DOHH2 (cell line): ENCODE measurements at regions not wholly inside any gene's neighbourhood (a gene's known extent, or its start where the extent isn't known, plus 50 kb on each side); places are given as distances from the start of the nearest gene placed in this dataset.
"Not testable (repeated sequence)": the region's sequence is repeated elsewhere in the genome, so short reads cannot be mapped to it uniquely, and the experiment has no call there.

ENCODE experiments used
- H3F3A ChIP-seq: fragments of 200-600 bp; sonication (generic), shearing (Covaris generic); 2 replicates; pipeline ENCODE4 v1.6.0; 2016; ENCODE audit warnings: antibody characterized with exemption, mild to moderate bottlenecking; ENCODE audit not compliant: control insufficient read depth, insufficient read depth
- H3K27ac ChIP-seq: fragments of 200-600 bp; sonication (generic); 2 replicates; pipeline ENCODE4 v1.5.1; 2014; ENCODE audit warnings: low read depth, mild to moderate bottlenecking, low read length, moderate library complexity
- H3K27me3 ChIP-seq: fragments of 200-600 bp; sonication (generic); 2 replicates; pipeline ENCODE4 v1.6.1; 2014; ENCODE audit warnings: mild to moderate bottlenecking, low read length, mixed read lengths; ENCODE audit not compliant: control insufficient read depth
- H3K36me3 ChIP-seq: fragments of 200-600 bp; sonication (generic); 2 replicates; pipeline ENCODE4 v1.6.1; 2014; ENCODE audit warnings: mild to moderate bottlenecking, low read length, moderate library complexity, mixed read lengths; ENCODE audit not compliant: control insufficient read depth
- H3K4me1 ChIP-seq: fragments of 200-600 bp; sonication (generic); 2 replicates; pipeline ENCODE4 v1.6.1; 2014; ENCODE audit warnings: mild to moderate bottlenecking, low read length, mixed read lengths; ENCODE audit not compliant: control insufficient read depth
- H3K4me2 ChIP-seq: fragments of 200-600 bp; sonication (generic); 2 replicates; pipeline ENCODE4 v1.6.0; 2014; ENCODE audit warnings: mild to moderate bottlenecking, low read length, moderate library complexity
- H3K4me3 ChIP-seq: fragments of 200-600 bp; sonication (generic); 2 replicates; pipeline ENCODE4 v1.5.1; 2014; ENCODE audit warnings: mild to moderate bottlenecking, low read length, mixed read lengths
- H3K79me2 ChIP-seq: fragments of 200-600 bp; sonication (generic); 2 replicates; pipeline ENCODE4 v1.6.1; 2014; ENCODE audit warnings: mild to moderate bottlenecking, low read length, mixed read lengths; ENCODE audit not compliant: control insufficient read depth
- H3K9me2 ChIP-seq: fragments of 200-600 bp; sonication (generic); replicated peaks from 2 replicates; pipeline ENCODE4 v1.6.1; 2014; ENCODE audit warnings: mild to moderate bottlenecking, low read length, mixed read lengths; ENCODE audit not compliant: control insufficient read depth
- H3K9me3 ChIP-seq: fragments of 200-600 bp; sonication (generic); 2 replicates; pipeline ENCODE4 v1.6.1; 2014; ENCODE audit warnings: antibody characterized with exemption, low read length, mixed read lengths; ENCODE audit not compliant: control insufficient read depth, insufficient read depth
- H4K20me1 ChIP-seq: fragments of 200-600 bp; sonication (generic); 2 replicates; pipeline ENCODE4 v1.6.0; 2014; ENCODE audit warnings: low read depth, mild to moderate bottlenecking, antibody characterized with exemption, low read length, moderate library complexity; ENCODE audit not compliant: control insufficient read depth, insufficient read depth
- EZH2phosphoT487 ChIP-seq: fragments of 200-600 bp; sonication (generic); IDR thresholded peaks from 2 replicates; pipeline ENCODE4 v1.6.1; 2017; ENCODE audit warnings: borderline replicate concordance, mild to moderate bottlenecking, antibody characterized with exemption, low read length, moderate library complexity, mixed read lengths
- TF ChIP-seq, protein P1 (sequence below): fragments of 200-600 bp; sonication (generic); IDR thresholded peaks from one replicate; pipeline ENCODE4 v1.5.1; 2014; ENCODE audit warnings: antibody characterized with exemption, mild to moderate bottlenecking, low read depth, low read length; ENCODE audit not compliant: poor library complexity, severe bottlenecking

DNA sequence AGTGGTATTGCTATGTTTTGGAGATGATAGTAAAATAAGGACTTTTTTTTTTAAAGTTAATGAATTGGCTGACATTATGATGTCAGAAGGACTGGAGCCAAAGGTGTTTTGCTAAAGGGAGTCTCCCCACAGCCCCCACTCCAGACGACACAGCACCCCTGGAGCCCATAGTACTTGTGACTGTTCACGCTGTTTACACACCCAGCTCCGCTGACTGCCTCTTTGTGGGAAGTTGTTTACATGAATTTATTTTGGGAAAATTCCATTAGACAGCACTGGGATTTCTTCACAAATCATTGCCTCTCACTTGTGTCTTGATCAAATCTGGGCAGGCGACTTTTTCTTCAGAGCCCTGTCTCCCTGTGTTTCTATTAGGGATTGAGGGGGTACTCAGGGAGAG lies 108.6 kb downstream of the C17orf67 start:
- Histone ChIP-seq H3K79me2 (no peaks in the 10 kb centered on the region), H3K27me3 (no peaks in the 10 kb centered on the region), H4K20me1 (no peaks in the 10 kb centered on the region), H3F3A (no peaks in the 10 kb centered on the region), H3K4me3 (no peak overlapping the region), H3K9me3 (no peaks in the 10 kb centered on the region), H3K4me2 (no peak overlapping the region), H3K9me2 (no peaks in the 10 kb centered on the region), H3K36me3 (no peaks in the 10 kb centered on the region), H3K4me1 (no peaks in the 10 kb centered on the region), H3K27ac (no peak overlapping the region)
- TF ChIP-seq EZH2phosphoT487 = no peak
- TF ChIP-seq, protein P1, sequence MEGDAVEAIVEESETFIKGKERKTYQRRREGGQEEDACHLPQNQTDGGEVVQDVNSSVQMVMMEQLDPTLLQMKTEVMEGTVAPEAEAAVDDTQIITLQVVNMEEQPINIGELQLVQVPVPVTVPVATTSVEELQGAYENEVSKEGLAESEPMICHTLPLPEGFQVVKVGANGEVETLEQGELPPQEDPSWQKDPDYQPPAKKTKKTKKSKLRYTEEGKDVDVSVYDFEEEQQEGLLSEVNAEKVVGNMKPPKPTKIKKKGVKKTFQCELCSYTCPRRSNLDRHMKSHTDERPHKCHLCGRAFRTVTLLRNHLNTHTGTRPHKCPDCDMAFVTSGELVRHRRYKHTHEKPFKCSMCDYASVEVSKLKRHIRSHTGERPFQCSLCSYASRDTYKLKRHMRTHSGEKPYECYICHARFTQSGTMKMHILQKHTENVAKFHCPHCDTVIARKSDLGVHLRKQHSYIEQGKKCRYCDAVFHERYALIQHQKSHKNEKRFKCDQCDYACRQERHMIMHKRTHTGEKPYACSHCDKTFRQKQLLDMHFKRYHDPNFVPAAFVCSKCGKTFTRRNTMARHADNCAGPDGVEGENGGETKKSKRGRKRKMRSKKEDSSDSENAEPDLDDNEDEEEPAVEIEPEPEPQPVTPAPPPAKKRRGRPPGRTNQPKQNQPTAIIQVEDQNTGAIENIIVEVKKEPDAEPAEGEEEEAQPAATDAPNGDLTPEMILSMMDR = no peak

DNA sequence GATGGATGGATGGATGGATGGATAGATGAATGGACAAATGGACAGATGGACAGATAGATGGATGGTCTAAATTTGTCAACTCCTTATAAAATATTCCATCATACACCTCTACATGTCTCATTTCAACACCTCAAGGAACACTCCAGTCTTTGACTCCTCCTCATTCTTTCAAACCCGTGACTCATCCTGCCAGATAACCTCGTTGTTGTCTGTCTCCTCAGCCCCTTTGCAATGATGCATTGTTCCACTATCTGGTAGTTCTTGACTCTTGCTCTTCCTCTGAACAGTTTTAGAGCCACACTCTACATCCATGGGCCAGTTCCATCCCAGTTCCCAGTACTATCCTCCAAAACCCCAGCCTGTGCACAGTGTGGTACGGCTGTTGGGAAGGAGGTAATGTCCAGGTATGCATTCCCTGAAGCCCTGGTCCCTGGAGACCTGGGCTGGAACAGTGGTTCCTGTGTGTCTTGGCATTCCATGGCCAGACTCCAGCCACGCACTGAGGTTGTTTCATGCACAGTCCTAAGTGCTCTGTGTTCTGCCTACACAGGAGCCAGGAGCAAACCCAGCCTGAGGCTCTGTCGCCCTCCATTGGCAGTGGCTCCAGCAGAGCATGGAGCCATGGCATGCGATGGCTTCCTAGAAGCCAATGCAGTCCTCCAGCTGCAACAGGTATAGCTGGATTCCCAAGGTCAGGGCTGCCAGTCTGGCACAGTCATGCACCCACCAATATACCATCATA lies 105.7 kb downstream of the C17orf67 start:
- H3K4me3 ChIP-seq = no peak overlapping the region
- H3K9me3 ChIP-seq = no peaks in the 10 kb centered on the region
- H3K4me2 ChIP-seq = no peak overlapping the region
- no peaks in the 10 kb centered on the region for H3K36me3 ChIP-seq
- no peaks in the 10 kb centered on the region for H3K4me1 ChIP-seq
- H3K79me2 ChIP-seq = no peaks in the 10 kb centered on the region
- H3K9me2 ChIP-seq = no peaks in the 10 kb centered on the region
- no peak overlapping the region for H3K27ac ChIP-seq
- TF ChIP-seq EZH2phosphoT487 = no peak
- TF ChIP-seq, protein P1 = no peak
- H3K27me3 ChIP-seq = no peaks in the 10 kb centered on the region
- H4K20me1 ChIP-seq = no peaks in the 10 kb centered on the region
- H3F3A ChIP-seq = no peaks in the 10 kb centered on the region

DNA sequence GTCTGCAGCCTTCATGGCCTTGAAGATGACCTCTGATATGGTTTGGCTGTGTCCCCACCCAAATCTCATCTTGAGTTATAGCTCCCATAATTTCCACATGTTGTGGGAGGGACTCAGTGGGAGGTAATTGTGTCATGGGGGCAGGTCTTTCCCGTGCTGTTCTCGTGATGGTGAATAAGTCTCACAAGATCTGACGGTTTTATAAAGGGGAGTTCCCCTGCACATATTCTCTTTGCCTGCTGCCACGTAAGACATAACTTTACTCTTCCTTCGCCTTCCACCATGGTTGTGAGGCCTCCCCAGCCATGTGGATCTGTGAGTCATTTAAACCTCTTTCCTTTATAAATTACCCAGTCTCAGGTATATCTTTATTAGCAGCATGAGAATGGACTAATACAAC lies 102.6 kb downstream of the C17orf67 start:
- not testable (repeated sequence) for H3K27ac ChIP-seq, H3K27me3 ChIP-seq, H3F3A ChIP-seq, H3K9me2 ChIP-seq, H3K4me1 ChIP-seq, H3K4me2 ChIP-seq, H3K36me3 ChIP-seq, H3K4me3 ChIP-seq, H4K20me1 ChIP-seq, H3K79me2 ChIP-seq, H3K9me3 ChIP-seq

DNA sequence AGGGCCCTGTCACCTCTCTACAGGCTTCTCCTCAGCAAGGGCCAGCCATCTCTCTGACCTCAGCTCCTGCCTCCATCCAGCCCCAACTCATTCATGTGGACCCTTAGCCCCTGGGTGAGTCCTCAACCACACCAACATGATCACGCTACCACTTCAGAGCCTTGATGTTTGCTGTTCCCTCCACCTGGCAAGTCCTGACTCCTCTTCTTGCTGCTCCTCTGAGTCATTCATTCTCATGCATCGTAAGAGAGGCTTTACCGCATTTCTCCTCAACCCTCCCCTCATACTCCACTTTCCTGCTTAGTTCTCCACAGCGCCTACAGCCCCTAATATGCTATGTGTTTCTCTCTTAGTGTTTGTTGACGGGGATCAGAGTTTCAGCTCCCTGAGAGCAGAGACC lies 99.9 kb downstream of the C17orf67 start:
- TF ChIP-seq, protein P1 = no peak
- TF ChIP-seq EZH2phosphoT487 = no peak
- Histone ChIP-seq H3K4me2 (no peak overlapping the region), H3K79me2 (no peaks in the 10 kb centered on the region)

More for the DNA sequence above, 99.9 kb downstream of the C17orf67 start:
- Histone ChIP-seq H3F3A (no peaks in the 10 kb centered on the region), H3K27me3 (no peaks in the 10 kb centered on the region), H3K27ac (no peak overlapping the region), H3K4me3 (no peak overlapping the region), H3K36me3 (no peaks in the 10 kb centered on the region), H4K20me1 (no peaks in the 10 kb centered on the region), H3K9me3 (no peaks in the 10 kb centered on the region), H3K9me2 (no peaks in the 10 kb centered on the region), H3K4me1 (no peaks in the 10 kb centered on the region)
